ENCODE measurements at regions not wholly inside any gene's neighbourhood (a gene's known extent, or its start where the extent isn't known, plus 50 kb on each side); places are given as distances from the start of the nearest gene placed in this dataset.

- TF ChIP-seq CTCF (IDR thresholded peaks at IDR 0.05), result no peak
- no peak for TF ChIP-seq POLR2A (IDR thresholded peaks at IDR 0.05)
Observed at GRCh38 chr12:20264026-20264425, 104.3 kb upstream of the PDE3A start.

All from heart left ventricle (tissue), 13 donors.